Neural cell (in vitro differentiated cells): ENCODE measurements at regions not wholly inside any gene's neighbourhood (a gene's known extent, or its start where the extent isn't known, plus 50 kb on each side); places are given as distances from the start of the nearest gene placed in this dataset.

ENCODE experiments used
- CTCF ChIP-seq: fragments of 450-650 bp; IDR thresholded peaks from 2 replicates; pipeline ENCODE4 v1.5.1; 2014; ENCODE audit warnings: antibody characterized with exemption, mild to moderate bottlenecking, moderate library complexity; ENCODE audit not compliant: poor library complexity, severe bottlenecking
- POLR2AphosphoS5 ChIP-seq: IDR thresholded peaks from 2 replicates; pipeline ENCODE4 v1.6.1; 2012
- REST ChIP-seq: IDR thresholded peaks from 2 replicates; pipeline ENCODE4 v1.6.1; 2012; ENCODE audit warnings: borderline replicate concordance

- TF ChIP-seq REST (no peak), CTCF (no peak), POLR2AphosphoS5 (no peak)
These were observed 73.4 kb upstream of the RAPGEF2 start for GRCh38 chr4:159029481-159029880.
